H9 (cell line): ENCODE measurements at regions not wholly inside any gene's neighbourhood (a gene's known extent, or its start where the extent isn't known, plus 50 kb on each side); places are given as distances from the start of the nearest gene placed in this dataset.

ENCODE experiments used
- DNase-seq: peaks from one replicate; pipeline ENCODE4 v3.0.0-alpha.2; 2017
- H2AFZ ChIP-seq: one replicate; pipeline ENCODE4 v1.6.1; 2013; ENCODE audit warnings: mild to moderate bottlenecking, low read length, control low read depth, moderate library complexity
- H2AK5ac ChIP-seq: 2 replicates; pipeline ENCODE4 v1.6.1; 2013; ENCODE audit warnings: low read length, control low read depth, mixed read lengths; ENCODE audit not compliant: insufficient read length
- H2BK120ac ChIP-seq: one replicate; pipeline ENCODE4 v1.6.1; 2013; ENCODE audit warnings: low read depth, mild to moderate bottlenecking, low read length, control low read depth, inconsistent platforms; ENCODE audit not compliant: poor library complexity, severe bottlenecking
- H2BK12ac ChIP-seq: 2 replicates; pipeline ENCODE4 v1.6.1; 2013; ENCODE audit warnings: low read length, control low read depth, mixed read lengths, low read depth; ENCODE audit not compliant: insufficient read length
- H2BK15ac ChIP-seq: 2 replicates; pipeline ENCODE4 v1.6.1; 2013; ENCODE audit warnings: low read depth, low read length, control low read depth
- H2BK20ac ChIP-seq: one replicate; pipeline ENCODE4 v1.6.1; 2013; ENCODE audit warnings: low read depth, mild to moderate bottlenecking, low read length, control low read depth, inconsistent platforms; ENCODE audit not compliant: poor library complexity, severe bottlenecking
- H2BK5ac ChIP-seq: 2 replicates; pipeline ENCODE4 v1.6.1; 2013; ENCODE audit warnings: low read length, control low read depth, mixed read lengths; ENCODE audit not compliant: insufficient read length
- H3K14ac ChIP-seq: 2 replicates; pipeline ENCODE4 v1.6.1; 2013; ENCODE audit warnings: low read length, control low read depth; ENCODE audit not compliant: insufficient read depth
- H3K18ac ChIP-seq: 2 replicates; pipeline ENCODE4 v1.6.1; 2013; ENCODE audit warnings: low read depth, mild to moderate bottlenecking, mixed read lengths, low read length, control low read depth; ENCODE audit not compliant: insufficient read length
- H3K23ac ChIP-seq: 2 replicates; pipeline ENCODE4 v1.6.1; 2013; ENCODE audit warnings: low read length, control low read depth, mixed read lengths, low read depth; ENCODE audit not compliant: insufficient read length
- H3K23me2 ChIP-seq: 2 replicates; pipeline ENCODE4 v1.6.1; 2013; ENCODE audit warnings: low read depth, mild to moderate bottlenecking, mixed read lengths, low read length, control low read depth; ENCODE audit not compliant: insufficient read length, poor library complexity, severe bottlenecking
- H3K27ac ChIP-seq: 2 replicates; pipeline ENCODE4 v1.5.1; 2013; ENCODE audit warnings: low read length, control low read depth, mixed read lengths, low read depth; ENCODE audit not compliant: insufficient read length
- H3K27me3 ChIP-seq: 2 replicates; pipeline ENCODE4 v1.6.1; 2013; ENCODE audit warnings: low read length, control low read depth, inconsistent platforms; ENCODE audit not compliant: insufficient read depth
- H3K4ac ChIP-seq: 2 replicates; pipeline ENCODE4 v1.6.1; 2013; ENCODE audit warnings: low read depth, mild to moderate bottlenecking, control low read depth, inconsistent platforms, low read length, moderate library complexity
- H3K4me1 ChIP-seq: 2 replicates; pipeline ENCODE4 v1.6.1; 2013; ENCODE audit warnings: low read length, control low read depth, inconsistent platforms; ENCODE audit not compliant: insufficient read depth
- H3K4me2 ChIP-seq: 2 replicates; pipeline ENCODE4 v1.6.1; 2013; ENCODE audit warnings: low read length, control low read depth, mixed read lengths; ENCODE audit not compliant: insufficient read length, insufficient read depth
- H3K56ac ChIP-seq: 2 replicates; pipeline ENCODE4 v1.6.1; 2013; ENCODE audit warnings: low read depth, mild to moderate bottlenecking, mixed read lengths, low read length, control low read depth; ENCODE audit not compliant: insufficient read length
- H3K79me1 ChIP-seq: 2 replicates; pipeline ENCODE4 v1.6.1; 2013; ENCODE audit warnings: low read depth, mild to moderate bottlenecking, moderate library complexity, low read length, control low read depth, inconsistent platforms; ENCODE audit not compliant: insufficient read depth, poor library complexity, severe bottlenecking
- H3K79me2 ChIP-seq: 2 replicates; pipeline ENCODE4 v1.6.1; 2013; ENCODE audit warnings: low read length, control low read depth, inconsistent platforms; ENCODE audit not compliant: insufficient read depth
- H3K9ac ChIP-seq: 2 replicates; pipeline ENCODE4 v1.6.1; 2013; ENCODE audit warnings: low read length, control low read depth, mixed read lengths; ENCODE audit not compliant: insufficient read length; ENCODE audit errors: extremely low read depth
- H3K9me3 ChIP-seq: one replicate; pipeline ENCODE4 v1.6.1; 2013; ENCODE audit warnings: low read depth, low read length, inconsistent platforms; ENCODE audit not compliant: control insufficient read depth
- H3T11ph ChIP-seq: one replicate; pipeline ENCODE4 v1.6.1; 2013; ENCODE audit warnings: mild to moderate bottlenecking, low read length, control low read depth, inconsistent platforms
- H4K20me1 ChIP-seq: one replicate; pipeline ENCODE4 v1.6.1; 2013; ENCODE audit not compliant: control insufficient read depth, insufficient read length, insufficient read depth
- H4K5ac ChIP-seq: 2 replicates; pipeline ENCODE4 v1.6.1; 2013; ENCODE audit warnings: low read depth, mild to moderate bottlenecking, mixed read lengths, low read length, control low read depth; ENCODE audit not compliant: insufficient read length
- H4K8ac ChIP-seq: replicated peaks from 2 replicates; pipeline ENCODE4 v1.6.1; 2013; ENCODE audit warnings: low read length, control low read depth, mixed read lengths, low read depth; ENCODE audit not compliant: insufficient read length
- H4K91ac ChIP-seq: 2 replicates; pipeline ENCODE4 v1.6.1; 2013; ENCODE audit warnings: low read depth, mild to moderate bottlenecking, moderate library complexity, mixed read lengths, low read length, control low read depth; ENCODE audit not compliant: insufficient read length
- H3K27ac Mint-ChIP-seq, 3 experiments: 2 replicates in 2 of 3; 3 replicates in 1 of 3; pipeline ENCODE4 v1.8.0; 2020 to 2021; ENCODE audit warnings: mixed read lengths in 3 of 3, mild to moderate bottlenecking in 1 of 3, moderate library complexity in 1 of 3
- H3K27me3 Mint-ChIP-seq: 2 replicates; pipeline ENCODE4 v1.8.0; 2021; ENCODE audit warnings: low read depth, mild to moderate bottlenecking, moderate library complexity, mixed read lengths
- H3K36me3 Mint-ChIP-seq, 3 experiments: 2 replicates in 2 of 3; 3 replicates in 1 of 3; pipeline ENCODE4 v1.8.0; 2020 to 2021; ENCODE audit warnings: low read depth in 3 of 3, mixed read lengths in 3 of 3; ENCODE audit not compliant: insufficient read depth in 1 of 3
- H3K4me1 Mint-ChIP-seq, 2 experiments: 2 replicates each; pipeline ENCODE4 v1.8.0; 2020; ENCODE audit warnings: mixed read lengths in 2 of 2
- H3K4me3 Mint-ChIP-seq, 2 experiments: 2 replicates in 1 of 2; 3 replicates in 1 of 2; pipeline ENCODE4 v1.8.0; 2020 to 2021; ENCODE audit warnings: mild to moderate bottlenecking in 2 of 2, mixed read lengths in 2 of 2, moderate library complexity in 1 of 2
- H3K9me3 Mint-ChIP-seq, 2 experiments: 2 replicates in 1 of 2; 3 replicates in 1 of 2; pipeline ENCODE4 v1.8.0; 2020; ENCODE audit warnings: mild to moderate bottlenecking in 2 of 2, mixed read lengths in 2 of 2, moderate library complexity in 1 of 2
- WGBS: extraction: QIAGEN DNeasy Blood & Tissue Kit; methylation state at CpG from one replicate; pipeline ENCODE4 v1.1.7; 2013; ENCODE audit warnings: missing lambda C conversion rate, low lambda C conversion rate, mixed read lengths; ENCODE audit not compliant: insufficient read length; ENCODE audit errors: extremely low coverage; 5-methylcytosine and 5-hydroxymethylcytosine counted together
- TF ChIP-seq, protein P1 (sequence below): fragments of 200-600 bp; sonication (generic); conservative IDR thresholded peaks from 3 replicates; pipeline ENCODE4 v1.8.0; 2021; ENCODE audit warnings: antibody characterized with exemption, mild to moderate bottlenecking

DNA sequence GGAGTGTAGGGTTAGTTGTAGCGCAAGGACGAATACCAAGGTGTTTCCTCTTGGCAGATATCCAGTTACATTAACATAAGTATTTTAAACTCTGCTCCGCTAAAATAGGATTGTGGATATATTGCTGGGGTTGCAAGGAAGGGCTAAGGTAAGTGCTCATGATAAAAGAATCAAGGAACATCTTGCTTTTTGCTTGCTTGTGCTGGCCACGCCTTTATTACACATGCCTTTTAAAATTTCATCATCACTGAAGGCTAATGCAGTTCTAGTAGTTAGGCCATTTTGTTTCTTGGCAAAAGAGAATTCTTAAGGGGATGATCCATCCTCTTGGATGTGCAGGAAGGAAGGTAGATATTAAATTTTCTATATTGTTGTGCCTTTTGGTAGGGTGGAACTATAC, 415.6 kb upstream of the TPM1 start:
- H3K4me1 Mint-ChIP-seq, result peaks cover 0 to 6% of the 10 kb centered on the region in 2 experiments; a peak in 2 of 4 replicates
- H3K56ac ChIP-seq, result no peak overlapping the region
- no peak overlapping the region for H3K9ac ChIP-seq
- H3K4me3 Mint-ChIP-seq, result no peak overlapping the region
- H4K20me1 ChIP-seq, result peaks cover 3% of the 10 kb centered on the region
- no peaks in the 10 kb centered on the region for H3K9me3 Mint-ChIP-seq
- H3K18ac ChIP-seq, result no peak overlapping the region
- H3K27me3 ChIP-seq, result no peaks in the 10 kb centered on the region
- H2BK20ac ChIP-seq, result no peak overlapping the region
- no peaks in the 10 kb centered on the region for H3K4me1 ChIP-seq
- DNase-seq, result no peak
- H3T11ph ChIP-seq, result no peak overlapping the region
- H2BK15ac ChIP-seq, result no peak overlapping the region
- H3K27me3 Mint-ChIP-seq, result no peaks in the 10 kb centered on the region
- no peak overlapping the region for H3K27ac Mint-ChIP-seq
- H2AK5ac ChIP-seq, result no peak overlapping the region
- no peak overlapping the region for H2BK12ac ChIP-seq
- H3K4me2 ChIP-seq, result no peak overlapping the region
- H4K91ac ChIP-seq, result no peak overlapping the region
- H2BK5ac ChIP-seq, result no peak overlapping the region
- no CpG with 5 or more reads among the region's 4 CpGs for WGBS
- no peaks in the 10 kb centered on the region for H3K36me3 Mint-ChIP-seq
- no peaks in the 10 kb centered on the region for H3K79me1 ChIP-seq
- TF ChIP-seq, protein P1, sequence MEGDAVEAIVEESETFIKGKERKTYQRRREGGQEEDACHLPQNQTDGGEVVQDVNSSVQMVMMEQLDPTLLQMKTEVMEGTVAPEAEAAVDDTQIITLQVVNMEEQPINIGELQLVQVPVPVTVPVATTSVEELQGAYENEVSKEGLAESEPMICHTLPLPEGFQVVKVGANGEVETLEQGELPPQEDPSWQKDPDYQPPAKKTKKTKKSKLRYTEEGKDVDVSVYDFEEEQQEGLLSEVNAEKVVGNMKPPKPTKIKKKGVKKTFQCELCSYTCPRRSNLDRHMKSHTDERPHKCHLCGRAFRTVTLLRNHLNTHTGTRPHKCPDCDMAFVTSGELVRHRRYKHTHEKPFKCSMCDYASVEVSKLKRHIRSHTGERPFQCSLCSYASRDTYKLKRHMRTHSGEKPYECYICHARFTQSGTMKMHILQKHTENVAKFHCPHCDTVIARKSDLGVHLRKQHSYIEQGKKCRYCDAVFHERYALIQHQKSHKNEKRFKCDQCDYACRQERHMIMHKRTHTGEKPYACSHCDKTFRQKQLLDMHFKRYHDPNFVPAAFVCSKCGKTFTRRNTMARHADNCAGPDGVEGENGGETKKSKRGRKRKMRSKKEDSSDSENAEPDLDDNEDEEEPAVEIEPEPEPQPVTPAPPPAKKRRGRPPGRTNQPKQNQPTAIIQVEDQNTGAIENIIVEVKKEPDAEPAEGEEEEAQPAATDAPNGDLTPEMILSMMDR, result no peak
- no peaks in the 10 kb centered on the region for H3K79me2 ChIP-seq
- H2BK120ac ChIP-seq, result no peak overlapping the region
- no peaks in the 10 kb centered on the region for H3K23me2 ChIP-seq
- H3K27ac ChIP-seq, result no peak overlapping the region
- no peak overlapping the region for H3K14ac ChIP-seq
- no peak overlapping the region for H4K8ac ChIP-seq
- no peak overlapping the region for H4K5ac ChIP-seq
- H2AFZ ChIP-seq, result no peak overlapping the region
- no peaks in the 10 kb centered on the region for H3K9me3 ChIP-seq
- no peak overlapping the region for H3K4ac ChIP-seq
- no peak overlapping the region for H3K23ac ChIP-seq
